SK-N-SH (cell line): ENCODE measurements at regions not wholly inside any gene's neighbourhood (a gene's known extent, or its start where the extent isn't known, plus 50 kb on each side); places are given as distances from the start of the nearest gene placed in this dataset.

ENCODE experiments used
- EP300 ChIP-seq, 2 experiments: IDR thresholded peaks; 2 replicates each; pipeline versions ENCODE4 v1.4.0 to v1.6.1; 2012; ENCODE audit warnings: borderline replicate concordance in 1 of 2, low read depth in 1 of 2, low read length in 1 of 2
- MXI1 ChIP-seq: IDR thresholded peaks from 2 replicates; pipeline ENCODE4 v1.6.1; 2012; ENCODE audit warnings: mild to moderate bottlenecking, low read depth, low read length, improper control_type of control experiment
- POLR2AphosphoS5 ChIP-seq: IDR thresholded peaks from 2 replicates; pipeline ENCODE4 v1.6.1; 2012; ENCODE audit warnings: low read depth, low read length
- TF ChIP-seq, protein P1 (sequence below): fragments of 200-600 bp; sonication (generic); IDR thresholded peaks from 2 replicates; pipeline ENCODE4 v1.6.1; 2017; ENCODE audit warnings: antibody characterized with exemption, mild to moderate bottlenecking, moderate library complexity

DNA sequence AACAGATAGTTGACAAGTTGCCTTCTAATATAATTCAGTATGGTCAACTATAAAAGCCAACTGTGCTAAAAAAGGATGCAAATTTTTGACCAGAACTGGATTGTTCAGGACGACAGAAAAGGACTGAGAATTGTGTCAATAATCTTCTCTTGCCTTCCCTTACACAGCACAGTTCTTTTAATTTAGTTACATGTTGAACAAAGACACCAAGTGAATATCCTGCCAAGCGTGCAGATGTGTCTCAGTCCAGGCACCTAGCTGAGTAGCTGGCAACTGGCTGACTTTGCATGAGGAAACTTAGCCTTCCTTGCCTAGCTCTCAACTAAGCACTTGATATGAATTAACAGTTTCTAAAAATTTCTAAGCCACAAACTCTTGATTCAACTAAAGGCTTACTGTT is 801.4 kb downstream of the BCL11A start:
- TF ChIP-seq POLR2AphosphoS5 (no peak), EP300 (IDR thresholded peaks at IDR 0.05; ENCODE audit: borderline replicate concordance in 1 of 2, low read depth in 1 of 2, low read length in 1 of 2) (no peak), MXI1 (no peak)
- TF ChIP-seq, protein P1, sequence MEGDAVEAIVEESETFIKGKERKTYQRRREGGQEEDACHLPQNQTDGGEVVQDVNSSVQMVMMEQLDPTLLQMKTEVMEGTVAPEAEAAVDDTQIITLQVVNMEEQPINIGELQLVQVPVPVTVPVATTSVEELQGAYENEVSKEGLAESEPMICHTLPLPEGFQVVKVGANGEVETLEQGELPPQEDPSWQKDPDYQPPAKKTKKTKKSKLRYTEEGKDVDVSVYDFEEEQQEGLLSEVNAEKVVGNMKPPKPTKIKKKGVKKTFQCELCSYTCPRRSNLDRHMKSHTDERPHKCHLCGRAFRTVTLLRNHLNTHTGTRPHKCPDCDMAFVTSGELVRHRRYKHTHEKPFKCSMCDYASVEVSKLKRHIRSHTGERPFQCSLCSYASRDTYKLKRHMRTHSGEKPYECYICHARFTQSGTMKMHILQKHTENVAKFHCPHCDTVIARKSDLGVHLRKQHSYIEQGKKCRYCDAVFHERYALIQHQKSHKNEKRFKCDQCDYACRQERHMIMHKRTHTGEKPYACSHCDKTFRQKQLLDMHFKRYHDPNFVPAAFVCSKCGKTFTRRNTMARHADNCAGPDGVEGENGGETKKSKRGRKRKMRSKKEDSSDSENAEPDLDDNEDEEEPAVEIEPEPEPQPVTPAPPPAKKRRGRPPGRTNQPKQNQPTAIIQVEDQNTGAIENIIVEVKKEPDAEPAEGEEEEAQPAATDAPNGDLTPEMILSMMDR, result no peak
